NCI-H748 (cell line): ENCODE measurements at regions not wholly inside any gene's neighbourhood (a gene's known extent, or its start where the extent isn't known, plus 50 kb on each side); places are given as distances from the start of the nearest gene placed in this dataset.
"Not testable (repeated sequence)": the region's sequence is repeated elsewhere in the genome, so short reads cannot be mapped to it uniquely, and the experiment has no call there.

Experiments
- DNase-seq: peaks from one replicate; lab custom pipeline; 2025; ENCODE audit not compliant: unreplicated experiment; lab: John Stamatoyannopoulos, UW

DNA sequence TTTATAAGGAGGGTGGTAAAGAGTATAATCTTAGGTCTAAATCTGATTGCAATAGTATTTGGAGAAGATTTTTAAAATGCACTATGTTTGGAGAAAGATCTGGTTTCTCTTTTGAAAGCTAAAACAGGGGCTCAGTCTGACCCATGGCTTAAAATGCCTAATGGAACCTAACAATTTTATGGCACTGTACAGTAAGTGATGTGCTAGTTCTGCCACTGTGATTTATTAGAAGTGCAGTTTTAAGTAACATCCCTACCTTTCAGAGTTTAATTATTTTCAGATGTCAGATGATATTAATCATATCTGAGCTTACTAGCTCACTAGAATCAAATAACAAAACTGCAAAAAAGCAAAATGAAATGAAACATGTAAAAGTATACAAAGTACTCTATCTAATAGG is 514.7 kb upstream of the KCND2 start:
- DNase-seq: no peak

DNA sequence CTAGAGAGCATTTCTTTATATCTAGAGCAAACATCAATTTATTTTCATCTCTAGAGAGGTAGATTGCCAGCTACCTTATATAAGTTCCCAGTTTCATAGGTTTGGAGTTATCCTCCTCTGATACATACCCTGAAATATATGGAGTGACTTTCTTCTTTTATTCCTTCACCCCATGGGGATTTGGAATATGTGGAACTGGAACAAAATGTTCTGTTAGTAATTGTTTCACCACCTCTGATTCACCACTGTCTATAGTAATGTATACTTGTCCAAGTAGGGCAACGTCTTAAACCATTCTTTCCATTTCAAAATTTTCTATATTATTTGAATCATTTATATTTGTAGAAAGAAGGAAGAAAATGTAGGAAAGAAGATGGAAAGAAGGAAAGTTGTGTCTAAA is 511.2 kb upstream of the KCND2 start:
- DNase-seq: no peak

- no peak for DNase-seq
Measured at GRCh38 chr7:119782286-119782685, 490.7 kb upstream of the KCND2 start.

- DNase-seq: peak; percentile 53
Measured at GRCh38 chr7:119783799-119784198, 489.2 kb upstream of the KCND2 start.

GRCh38 chr7:119802147-119802546 is 470.8 kb upstream of the KCND2 start:
- no peak for DNase-seq

DNA sequence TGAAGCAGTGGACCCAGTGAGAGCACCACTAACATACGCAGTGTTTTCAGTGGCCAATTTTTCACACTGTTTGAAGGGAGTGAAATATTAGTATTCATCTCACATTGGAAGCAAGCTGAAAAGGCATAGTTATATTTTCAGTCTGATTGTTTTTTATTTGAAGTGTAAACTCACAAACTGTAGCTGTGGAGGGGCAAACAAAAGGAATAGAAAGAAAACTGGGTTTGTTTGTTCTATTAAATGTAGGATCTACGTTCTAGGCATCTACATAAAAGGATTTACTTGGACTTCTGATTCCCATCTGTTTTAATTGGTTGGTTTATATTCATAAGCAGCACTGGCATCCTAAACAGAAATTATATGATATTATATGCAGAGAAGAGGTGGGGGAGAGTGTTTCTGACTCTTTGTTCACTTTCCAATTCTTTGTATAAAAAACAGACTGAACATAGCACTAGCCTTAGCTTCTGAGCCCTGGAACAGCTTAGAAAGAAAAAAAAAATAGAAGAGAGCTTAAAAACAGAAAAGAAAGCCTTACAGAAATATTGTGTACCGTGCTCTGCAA is 447.8 kb upstream of the KCND2 start:
- DNase-seq: no peak

DNA sequence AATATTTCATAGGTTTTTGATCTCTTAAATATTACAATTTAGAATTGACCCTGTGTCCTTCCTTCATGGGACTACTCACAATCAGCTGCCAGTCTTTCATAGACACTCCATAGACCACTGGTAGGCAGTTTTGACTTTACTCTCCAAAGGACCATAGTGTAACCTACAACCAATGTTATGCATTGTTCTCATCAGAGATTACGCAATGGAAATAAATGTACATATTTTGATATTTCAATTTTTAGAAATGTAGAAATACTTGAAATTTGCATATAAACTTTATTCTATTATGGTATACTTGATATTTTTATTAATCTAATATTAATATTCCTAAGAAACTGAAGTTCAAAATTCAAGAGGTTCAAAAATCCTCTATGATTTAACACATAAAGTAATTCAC is 446.4 kb upstream of the KCND2 start:
- DNase-seq: no peak

DNA sequence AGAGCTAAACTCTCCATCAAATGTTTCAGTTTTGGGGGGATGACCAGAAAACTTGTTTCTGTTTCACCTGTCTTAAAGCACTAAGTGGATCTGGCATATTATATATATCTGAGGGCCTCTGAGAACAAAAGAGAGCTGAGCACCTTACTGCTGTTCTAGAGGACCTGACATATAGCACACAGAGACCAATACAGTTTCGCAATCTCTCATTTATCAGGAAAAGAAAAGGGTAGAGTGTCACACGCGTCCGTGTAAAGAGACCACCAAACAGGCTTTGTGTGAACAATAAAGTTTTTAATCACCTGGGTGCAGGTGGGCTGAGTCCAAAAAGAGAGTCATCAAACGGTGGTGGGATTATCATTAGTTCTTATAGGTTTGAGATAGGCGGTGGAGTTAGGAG is 434.5 kb upstream of the KCND2 start:
- DNase-seq: no peak

GRCh38 chr7:119842337-119842736 is 430.6 kb upstream of the KCND2 start:
- no peak for DNase-seq

DNA sequence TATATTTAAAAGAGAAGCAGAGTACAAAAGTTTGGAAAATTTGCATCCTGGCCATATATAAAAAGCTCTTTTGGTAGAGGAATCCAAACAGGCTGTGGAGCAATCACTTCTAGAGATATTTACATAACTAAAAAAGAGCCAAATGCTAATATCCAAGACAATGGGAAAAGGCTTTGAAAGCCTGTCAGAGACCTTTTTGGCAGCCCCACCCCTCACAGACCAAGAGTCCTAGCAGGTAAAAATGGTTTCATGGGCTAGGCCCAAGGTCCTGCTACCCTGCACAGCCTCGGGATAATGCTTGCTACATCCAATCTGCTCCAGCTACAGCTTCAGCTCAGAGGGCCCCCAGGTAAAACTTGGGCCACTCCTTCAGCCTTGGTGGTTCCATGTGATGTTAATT is 430.2 kb upstream of the KCND2 start:
- no peak for DNase-seq

DNA sequence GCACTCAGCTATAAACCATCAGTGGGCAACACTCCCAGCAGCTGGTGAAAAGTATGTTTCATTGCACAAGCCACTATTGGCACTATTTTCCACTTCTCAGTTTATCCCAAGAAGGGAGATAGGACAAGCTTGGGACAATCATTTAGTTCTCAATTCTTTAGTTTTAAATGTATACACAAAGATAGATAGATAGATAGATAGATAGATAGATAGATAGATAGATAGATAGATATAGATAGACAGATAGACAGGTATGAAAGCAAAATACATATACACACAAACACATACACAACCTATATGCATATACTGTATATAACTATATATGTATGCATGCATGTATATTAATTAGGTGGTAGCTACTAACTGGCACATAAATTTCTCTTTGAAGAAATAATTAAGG is 411.6 kb upstream of the KCND2 start:
- no peak for DNase-seq

GRCh38 chr7:119868387-119868786 is 404.6 kb upstream of the KCND2 start:
- no peak for DNase-seq

DNA sequence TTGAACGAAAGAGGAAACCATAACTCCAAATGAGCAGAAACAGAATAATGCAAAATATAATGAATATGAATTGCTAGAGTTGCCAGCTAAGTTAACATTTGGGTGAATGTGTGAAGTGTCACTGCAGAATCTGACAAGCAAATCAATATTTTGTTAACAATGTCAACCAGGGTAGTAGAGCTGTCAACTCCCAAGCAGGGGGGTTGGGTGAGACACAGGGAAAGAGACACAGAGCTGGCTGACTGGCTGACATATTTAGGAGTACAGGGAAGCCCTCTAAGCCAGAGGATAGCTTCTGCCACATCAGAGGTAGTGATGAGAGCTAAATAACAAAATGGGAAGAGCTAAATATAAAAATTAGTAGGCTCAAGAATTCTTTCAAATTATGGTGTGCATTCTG is 393.1 kb upstream of the KCND2 start:
- DNase-seq: no peak

GRCh38 chr7:119886007-119886406 is 387.0 kb upstream of the KCND2 start:
- no peak for DNase-seq

DNA sequence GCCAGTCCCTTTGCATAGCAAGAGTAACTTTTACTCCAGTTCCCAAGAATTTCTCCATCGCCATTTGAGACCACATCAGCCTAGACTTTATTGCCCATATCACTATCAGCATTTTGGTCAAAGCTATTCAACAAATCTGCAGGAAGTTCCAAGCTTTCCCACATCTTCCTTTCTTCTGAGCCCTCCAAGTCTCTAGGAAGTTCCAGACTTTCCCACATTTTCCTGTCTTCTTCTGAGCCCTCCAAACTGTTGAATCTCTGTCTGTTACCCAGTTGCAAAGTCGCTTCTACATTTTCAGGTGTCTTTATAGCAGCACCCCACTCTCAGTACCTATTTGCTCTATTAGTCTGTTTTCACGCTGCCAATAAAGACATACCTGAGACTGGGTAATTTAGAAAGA is 386.4 kb upstream of the KCND2 start:
- DNase-seq: not testable (repeated sequence)

- DNase-seq: no peak
Measured at GRCh38 chr7:119888251-119888650, 384.7 kb upstream of the KCND2 start.

DNA sequence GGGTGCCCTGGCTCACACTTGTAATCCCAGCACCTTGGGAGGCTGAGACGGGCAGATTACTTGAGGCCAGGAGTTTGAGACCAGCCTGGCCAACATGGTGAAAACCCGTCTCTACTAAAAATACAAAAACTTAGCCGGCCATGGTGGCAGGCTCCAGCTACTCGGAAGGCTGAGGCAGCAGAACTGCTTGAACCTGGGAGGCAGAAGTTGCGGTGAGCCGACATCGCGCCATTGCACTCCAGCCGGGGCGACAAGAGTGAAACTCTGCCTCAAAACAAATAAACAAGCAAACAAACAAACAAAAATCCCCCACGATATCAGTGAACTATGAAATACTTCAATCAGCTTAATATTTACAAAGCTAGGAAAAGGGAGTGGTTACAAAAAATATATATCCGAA is 382.3 kb upstream of the KCND2 start:
- no peak for DNase-seq

DNA sequence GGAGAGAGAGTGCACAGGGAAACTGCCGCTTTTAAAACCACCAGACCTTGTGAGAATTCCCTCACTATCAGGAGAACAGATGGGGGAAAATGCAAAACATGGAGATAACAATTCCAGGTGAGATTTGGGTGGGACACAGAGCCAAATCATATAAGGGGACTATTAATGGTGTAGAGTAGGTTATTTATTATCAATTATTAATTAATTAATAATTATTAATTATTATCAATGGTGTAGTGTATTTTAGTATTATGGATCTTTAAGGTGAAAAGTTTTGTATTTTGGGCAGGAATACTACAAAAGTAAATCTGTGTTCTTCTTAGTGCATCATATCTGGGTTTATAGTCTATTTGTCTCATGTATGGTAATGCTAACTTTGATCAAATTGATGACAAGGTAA is 377.7 kb upstream of the KCND2 start:
- DNase-seq: no peak

- DNase-seq: no peak
Measured at GRCh38 chr7:119896386-119896785, 376.6 kb upstream of the KCND2 start.

DNA sequence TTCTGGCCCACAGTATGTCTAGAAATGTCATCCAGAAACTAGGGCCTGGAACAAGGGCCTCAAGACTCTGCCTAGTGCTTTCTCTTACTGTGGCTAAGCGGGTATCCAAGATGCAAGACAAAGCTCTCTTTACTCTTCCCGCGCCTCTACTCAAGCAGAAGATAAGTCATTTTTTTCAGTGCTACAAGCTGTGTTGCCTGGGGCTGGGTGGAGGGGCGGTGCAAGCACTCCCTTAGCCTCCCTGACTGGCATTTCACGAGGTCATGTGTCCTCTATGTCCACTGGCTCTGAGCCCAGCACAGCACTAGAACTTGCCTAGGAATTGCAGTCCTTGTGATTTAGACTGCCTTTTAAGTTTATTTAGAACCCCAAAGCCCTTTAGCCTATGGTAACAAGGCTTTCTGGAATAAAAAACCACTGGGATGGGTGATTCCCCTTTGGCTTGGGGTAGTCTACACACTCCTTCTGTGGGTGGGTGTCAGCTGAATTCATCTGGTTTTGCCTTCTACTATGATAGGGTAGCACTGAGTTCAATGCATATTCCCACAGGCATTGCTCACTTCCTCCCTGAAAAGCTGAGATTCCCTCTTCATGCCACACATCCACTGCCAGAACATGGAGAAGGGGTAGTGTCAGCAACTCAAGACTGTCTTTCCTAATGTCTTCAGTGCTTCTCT is 371.8 kb upstream of the KCND2 start:
- DNase-seq: no peak

GRCh38 chr7:119903085-119903484 is 369.9 kb upstream of the KCND2 start:
- DNase-seq: no peak

DNA sequence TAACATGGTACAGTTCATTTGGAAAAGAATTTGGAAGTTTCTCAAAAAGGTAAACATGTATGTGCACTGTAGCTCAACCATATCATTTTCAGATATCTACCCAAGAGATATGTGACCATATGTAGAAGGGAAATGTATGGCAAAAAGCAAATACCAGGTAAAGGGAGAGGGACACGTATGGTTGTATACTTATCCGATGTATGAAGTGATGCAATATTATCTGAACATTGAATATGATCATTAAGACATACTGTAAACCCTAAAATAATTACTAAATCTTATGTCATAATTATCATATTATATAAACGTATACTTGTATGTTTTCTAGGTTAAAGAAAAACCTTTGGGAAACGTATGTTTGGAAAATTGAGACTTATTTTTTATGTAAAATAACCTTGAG is 367.5 kb upstream of the KCND2 start:
- no peak for DNase-seq

- no peak for DNase-seq
Measured at GRCh38 chr7:119908948-119909347, 364.0 kb upstream of the KCND2 start.
